ENCODE measurements at regions not wholly inside any gene's neighbourhood (a gene's known extent, or its start where the extent isn't known, plus 50 kb on each side); places are given as distances from the start of the nearest gene placed in this dataset.
"Not testable (repeated sequence)": the region's sequence is repeated elsewhere in the genome, so short reads cannot be mapped to it uniquely, and the experiment has no call there.

DNA sequence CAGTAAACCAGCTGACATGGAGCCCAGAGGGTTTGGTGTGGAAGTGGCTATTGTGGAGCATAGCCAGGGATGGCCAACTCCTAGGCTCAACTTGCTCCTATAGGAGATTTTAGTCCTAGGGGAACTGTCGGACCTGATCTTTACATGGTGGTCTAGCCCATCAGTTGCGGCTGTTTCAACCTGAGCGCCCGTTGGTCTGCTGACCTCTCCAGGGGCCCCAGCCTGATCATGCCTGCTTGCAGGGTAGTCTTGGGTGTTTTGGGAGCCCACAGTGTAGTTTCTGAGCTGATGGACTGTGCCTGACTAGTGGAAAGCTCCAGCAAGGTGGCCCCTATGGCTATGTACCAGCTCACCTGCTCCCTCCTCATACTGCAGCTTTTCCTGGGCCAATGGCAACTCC is 597.0 kb downstream of the IQCM start:
- peaks cover 0 to 6% of the 10 kb centered on the region in 2 donors for H3K9me3 ChIP-seq (ENCODE audit: control insufficient read depth in 2 of 2, insufficient read depth in 1 of 2, low read depth in 1 of 2, low read length in 1 of 2)
- 94 to 95% methylated on average over 4 of the region's 4 CpGs for WGBS, 2 donors
- H3K36me3 ChIP-seq (ENCODE audit: control insufficient read depth in 2 of 2, insufficient read depth in 2 of 2, low read length in 1 of 2) = no peaks in the 10 kb centered on the region
- H3K27ac ChIP-seq (ENCODE audit: low read depth in 2 of 2, low read length in 1 of 2) = no peak overlapping the region
- no peaks in the 10 kb centered on the region for H3K4me1 ChIP-seq (ENCODE audit: control insufficient read depth in 2 of 2, insufficient read depth in 2 of 2, low read length in 1 of 2)
- H3K4me3 ChIP-seq (ENCODE audit: low read depth in 1 of 2, low read length in 2 of 2) = no peak overlapping the region
- H3K27me3 ChIP-seq (ENCODE audit: control insufficient read depth in 1 of 2, insufficient read depth in 2 of 2, low read length in 2 of 2) = no peaks in the 10 kb centered on the region

DNA sequence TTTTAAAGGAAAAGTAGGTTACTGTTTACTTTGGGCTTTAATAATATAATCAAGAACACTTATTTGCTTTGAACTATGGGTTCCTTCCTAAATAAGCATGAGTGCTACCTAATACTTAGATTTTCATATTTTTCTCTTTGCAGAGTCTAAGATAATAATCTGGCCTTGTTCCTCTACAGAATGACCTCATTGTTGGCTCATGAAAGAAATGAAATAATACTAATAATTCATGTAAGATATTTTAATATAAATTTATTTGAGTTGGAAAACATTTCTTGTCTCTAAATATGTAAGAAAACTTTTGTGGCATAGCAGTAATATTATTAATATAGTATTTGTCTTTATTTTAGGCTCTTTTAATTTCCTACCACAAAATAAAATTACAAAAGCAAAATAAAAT is 601.3 kb downstream of the IQCM start:
- H3K36me3 ChIP-seq (ENCODE audit: control insufficient read depth in 2 of 2, insufficient read depth in 2 of 2, low read length in 1 of 2) = no peaks in the 10 kb centered on the region

DNA sequence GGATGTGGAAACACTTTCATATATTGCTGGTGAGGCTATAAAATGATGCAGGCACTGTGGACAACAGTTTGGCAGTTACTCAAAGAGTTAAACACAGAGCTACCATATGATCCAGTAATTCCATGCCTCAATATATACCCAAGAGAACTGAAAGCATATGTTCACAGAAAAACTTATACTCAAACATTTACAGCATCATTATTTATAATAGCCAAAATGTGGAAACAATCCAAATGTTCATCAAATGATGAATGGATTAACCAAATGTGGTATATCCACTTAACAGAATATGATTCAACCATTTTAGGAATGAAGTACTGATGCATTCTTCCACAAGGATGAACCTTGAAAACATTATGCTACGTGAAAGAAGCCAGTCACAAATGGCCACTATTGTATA is 603.8 kb downstream of the IQCM start:
- Histone ChIP-seq H3K36me3 (ENCODE audit: control insufficient read depth in 2 of 2, insufficient read depth in 2 of 2, low read length in 1 of 2) (no peaks in the 10 kb centered on the region), H3K27ac (ENCODE audit: low read depth in 2 of 2, low read length in 1 of 2) (no peak overlapping the region), H3K4me3 (ENCODE audit: low read depth in 1 of 2, low read length in 2 of 2) (no peak overlapping the region), H3K27me3 (ENCODE audit: control insufficient read depth in 1 of 2, insufficient read depth in 2 of 2, low read length in 2 of 2) (no peaks in the 10 kb centered on the region), H3K4me1 (ENCODE audit: control insufficient read depth in 2 of 2, insufficient read depth in 2 of 2, low read length in 1 of 2) (no peaks in the 10 kb centered on the region), H3K9me3 (ENCODE audit: control insufficient read depth in 2 of 2, insufficient read depth in 1 of 2, low read depth in 1 of 2, low read length in 1 of 2) (no peaks in the 10 kb centered on the region)
- 71 to 83% methylated on average over 1 of the region's 1 CpG for WGBS, 2 donors

More for the DNA sequence above, 601.3 kb downstream of the IQCM start:
- Histone ChIP-seq H3K4me3 (ENCODE audit: low read depth in 1 of 2, low read length in 2 of 2) (no peak overlapping the region), H3K4me1 (ENCODE audit: control insufficient read depth in 2 of 2, insufficient read depth in 2 of 2, low read length in 1 of 2) (no peaks in the 10 kb centered on the region), H3K9me3 (ENCODE audit: control insufficient read depth in 2 of 2, insufficient read depth in 1 of 2, low read depth in 1 of 2, low read length in 1 of 2) (peaks cover 0 to 5% of the 10 kb centered on the region in 2 donors), H3K27ac (ENCODE audit: low read depth in 2 of 2, low read length in 1 of 2) (no peak overlapping the region), H3K27me3 (ENCODE audit: control insufficient read depth in 1 of 2, insufficient read depth in 2 of 2, low read length in 2 of 2) (no peaks in the 10 kb centered on the region)

DNA sequence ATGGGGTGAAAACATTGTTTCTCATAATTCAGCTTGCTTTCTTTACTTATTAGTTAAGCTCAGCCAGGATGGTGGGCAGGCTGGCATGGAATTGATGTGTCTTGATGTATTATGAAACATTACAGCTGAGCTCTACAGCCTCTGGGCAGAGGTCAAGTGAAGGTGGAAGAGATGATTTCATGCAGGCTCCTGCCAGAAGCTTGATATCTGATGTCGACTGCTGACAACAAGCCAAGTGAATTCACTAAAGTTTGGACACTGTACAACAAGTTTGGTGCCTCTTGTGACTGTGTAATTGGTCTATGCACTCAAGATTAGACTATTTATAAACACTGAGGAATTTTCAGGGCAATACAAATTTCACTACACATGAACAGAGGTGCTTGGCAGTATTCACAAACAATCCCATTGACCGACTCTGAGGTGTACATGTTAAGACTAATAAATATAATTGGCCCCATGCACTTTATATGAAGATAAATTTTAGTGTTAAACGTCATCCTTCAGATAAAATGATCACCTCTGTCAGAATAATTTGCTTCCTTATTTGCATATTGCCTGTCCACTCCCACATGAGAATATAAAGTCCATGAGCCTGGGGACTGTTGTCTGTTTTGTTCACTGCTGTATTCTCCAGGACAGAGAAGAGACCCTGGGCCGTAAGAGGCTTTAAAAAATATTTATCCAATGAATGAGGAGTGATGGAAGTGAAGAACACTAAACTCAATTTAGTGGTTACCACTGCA is 612.2 kb downstream of the IQCM start:
- 28 to 40% methylated on average over 4 of the region's 4 CpGs for WGBS, 2 donors

DNA sequence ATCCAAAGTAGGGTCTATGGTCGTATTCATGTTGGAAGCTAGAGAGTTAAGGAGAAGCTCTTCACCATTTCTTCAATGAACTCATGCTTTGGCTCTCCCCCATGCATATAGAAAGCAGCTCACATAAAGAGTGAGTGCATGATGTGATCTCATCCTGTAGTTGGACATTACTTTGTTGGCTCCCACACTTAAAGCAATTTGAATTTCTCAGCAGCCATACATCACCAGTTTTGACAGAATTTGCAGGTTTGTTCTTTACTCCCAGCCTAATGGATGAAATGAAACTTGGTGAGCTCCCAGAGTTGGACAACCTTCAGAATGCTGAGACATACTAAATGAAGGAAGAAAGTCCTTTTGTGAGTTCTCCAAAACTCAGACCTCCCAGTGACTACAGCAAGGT is 613.5 kb downstream of the IQCM start:
- Histone ChIP-seq H3K4me3 (ENCODE audit: low read depth in 1 of 2, low read length in 2 of 2) (no peak overlapping the region), H3K27me3 (ENCODE audit: control insufficient read depth in 1 of 2, insufficient read depth in 2 of 2, low read length in 2 of 2) (no peaks in the 10 kb centered on the region), H3K4me1 (ENCODE audit: control insufficient read depth in 2 of 2, insufficient read depth in 2 of 2, low read length in 1 of 2) (no peaks in the 10 kb centered on the region), H3K27ac (ENCODE audit: low read depth in 2 of 2, low read length in 1 of 2) (no peak overlapping the region), H3K9me3 (ENCODE audit: control insufficient read depth in 2 of 2, insufficient read depth in 1 of 2, low read depth in 1 of 2, low read length in 1 of 2) (no peaks in the 10 kb centered on the region), H3K36me3 (ENCODE audit: control insufficient read depth in 2 of 2, insufficient read depth in 2 of 2, low read length in 1 of 2) (no peaks in the 10 kb centered on the region)
- 31 to 78% methylated on average over 1 of the region's 1 CpG for WGBS, 2 donors

More for the DNA sequence above, 612.2 kb downstream of the IQCM start:
- Histone ChIP-seq H3K4me1 (ENCODE audit: control insufficient read depth in 2 of 2, insufficient read depth in 2 of 2, low read length in 1 of 2) (no peaks in the 10 kb centered on the region), H3K9me3 (ENCODE audit: control insufficient read depth in 2 of 2, insufficient read depth in 1 of 2, low read depth in 1 of 2, low read length in 1 of 2) (no peaks in the 10 kb centered on the region), H3K4me3 (ENCODE audit: low read depth in 1 of 2, low read length in 2 of 2) (no peak overlapping the region), H3K27ac (ENCODE audit: low read depth in 2 of 2, low read length in 1 of 2) (no peak overlapping the region), H3K36me3 (ENCODE audit: control insufficient read depth in 2 of 2, insufficient read depth in 2 of 2, low read length in 1 of 2) (no peaks in the 10 kb centered on the region), H3K27me3 (ENCODE audit: control insufficient read depth in 1 of 2, insufficient read depth in 2 of 2, low read length in 2 of 2) (no peaks in the 10 kb centered on the region)

DNA sequence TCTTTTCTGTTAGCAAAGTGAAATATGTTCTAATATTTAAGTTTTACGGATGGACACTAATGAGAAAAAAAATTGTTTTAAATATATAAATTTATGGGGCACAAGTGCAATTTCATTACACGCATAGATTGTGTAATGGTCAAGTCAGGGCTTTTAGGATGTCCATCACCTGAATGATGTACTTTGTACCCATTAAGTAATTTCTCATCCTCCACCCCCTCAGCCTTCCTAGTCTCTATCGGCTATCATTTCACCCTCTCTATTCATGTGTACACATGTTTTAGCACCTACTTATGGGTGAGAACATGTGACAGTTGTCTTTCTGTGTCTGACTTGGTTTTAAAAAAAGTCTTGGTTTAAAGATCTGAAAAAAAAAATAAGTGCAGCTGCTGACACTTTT is 616.0 kb downstream of the IQCM start:
- Histone ChIP-seq H3K9me3 (ENCODE audit: control insufficient read depth in 2 of 2, insufficient read depth in 1 of 2, low read depth in 1 of 2, low read length in 1 of 2) (no peaks in the 10 kb centered on the region), H3K27me3 (ENCODE audit: control insufficient read depth in 1 of 2, insufficient read depth in 2 of 2, low read length in 2 of 2) (no peaks in the 10 kb centered on the region), H3K4me1 (ENCODE audit: control insufficient read depth in 2 of 2, insufficient read depth in 2 of 2, low read length in 1 of 2) (no peaks in the 10 kb centered on the region), H3K4me3 (ENCODE audit: low read depth in 1 of 2, low read length in 2 of 2) (no peak overlapping the region), H3K36me3 (ENCODE audit: control insufficient read depth in 2 of 2, insufficient read depth in 2 of 2, low read length in 1 of 2) (no peaks in the 10 kb centered on the region), H3K27ac (ENCODE audit: low read depth in 2 of 2, low read length in 1 of 2) (no peak overlapping the region)
- WGBS, 2 donors = 87 to 88% methylated on average over 3 of the region's 3 CpGs

DNA sequence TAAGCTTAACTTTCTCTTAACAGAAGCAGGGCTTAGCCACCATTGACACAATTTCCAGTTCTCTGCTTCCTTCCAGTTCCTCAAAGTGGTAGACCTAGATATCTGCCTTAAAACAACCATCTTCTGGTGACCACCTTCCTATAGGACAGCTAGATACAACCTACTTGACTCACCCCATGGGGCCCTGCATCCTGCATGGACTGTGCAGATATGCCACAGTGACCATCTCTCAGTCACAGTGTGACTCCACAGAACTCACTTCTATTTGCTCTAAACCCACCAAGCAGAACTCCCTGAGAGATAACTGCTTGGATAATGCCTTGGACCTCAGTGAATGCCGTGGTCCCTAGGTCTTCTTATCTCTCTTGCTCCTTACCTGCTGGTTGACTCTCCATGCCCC is 621.6 kb downstream of the IQCM start:
- Histone ChIP-seq H3K4me3 (ENCODE audit: low read depth in 1 of 2, low read length in 2 of 2) (no peak overlapping the region), H3K27me3 (ENCODE audit: control insufficient read depth in 1 of 2, insufficient read depth in 2 of 2, low read length in 2 of 2) (no peaks in the 10 kb centered on the region), H3K9me3 (ENCODE audit: control insufficient read depth in 2 of 2, insufficient read depth in 1 of 2, low read depth in 1 of 2, low read length in 1 of 2) (no peaks in the 10 kb centered on the region), H3K4me1 (ENCODE audit: control insufficient read depth in 2 of 2, insufficient read depth in 2 of 2, low read length in 1 of 2) (no peaks in the 10 kb centered on the region), H3K36me3 (ENCODE audit: control insufficient read depth in 2 of 2, insufficient read depth in 2 of 2, low read length in 1 of 2) (no peaks in the 10 kb centered on the region), H3K27ac (ENCODE audit: low read depth in 2 of 2, low read length in 1 of 2) (no peak overlapping the region)
- 83 to 88% methylated on average over 1 of the region's 1 CpG for WGBS, 2 donors

DNA sequence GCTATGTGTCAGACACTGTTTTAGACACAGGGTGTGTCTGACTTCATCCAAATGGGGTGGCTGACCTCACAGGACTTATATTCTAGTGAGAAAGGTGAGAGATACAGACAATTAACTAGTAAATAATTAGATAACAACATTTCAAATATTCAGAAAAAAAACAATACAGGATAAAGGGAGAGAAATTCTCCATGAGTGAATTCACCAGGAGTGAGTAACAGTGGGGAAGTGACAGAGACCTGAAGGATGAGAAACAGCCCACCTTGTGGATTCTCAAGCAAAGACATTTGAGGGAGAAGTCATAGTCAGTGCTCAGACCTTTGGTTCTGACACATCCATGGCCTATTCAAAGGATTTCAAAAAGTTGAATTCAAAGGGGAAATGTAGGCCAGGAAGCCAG is 627.9 kb downstream of the IQCM start:
- no peak overlapping the region for H3K27ac ChIP-seq (ENCODE audit: low read depth in 2 of 2, low read length in 1 of 2)
- no peak overlapping the region for H3K4me3 ChIP-seq (ENCODE audit: low read depth in 1 of 2, low read length in 2 of 2)
- no peaks in the 10 kb centered on the region for H3K4me1 ChIP-seq (ENCODE audit: control insufficient read depth in 2 of 2, insufficient read depth in 2 of 2, low read length in 1 of 2)
- H3K27me3 ChIP-seq (ENCODE audit: control insufficient read depth in 1 of 2, insufficient read depth in 2 of 2, low read length in 2 of 2) = no peaks in the 10 kb centered on the region
- no peaks in the 10 kb centered on the region for H3K36me3 ChIP-seq (ENCODE audit: control insufficient read depth in 2 of 2, insufficient read depth in 2 of 2, low read length in 1 of 2)
- no peaks in the 10 kb centered on the region for H3K9me3 ChIP-seq (ENCODE audit: control insufficient read depth in 2 of 2, insufficient read depth in 1 of 2, low read depth in 1 of 2, low read length in 1 of 2)

DNA sequence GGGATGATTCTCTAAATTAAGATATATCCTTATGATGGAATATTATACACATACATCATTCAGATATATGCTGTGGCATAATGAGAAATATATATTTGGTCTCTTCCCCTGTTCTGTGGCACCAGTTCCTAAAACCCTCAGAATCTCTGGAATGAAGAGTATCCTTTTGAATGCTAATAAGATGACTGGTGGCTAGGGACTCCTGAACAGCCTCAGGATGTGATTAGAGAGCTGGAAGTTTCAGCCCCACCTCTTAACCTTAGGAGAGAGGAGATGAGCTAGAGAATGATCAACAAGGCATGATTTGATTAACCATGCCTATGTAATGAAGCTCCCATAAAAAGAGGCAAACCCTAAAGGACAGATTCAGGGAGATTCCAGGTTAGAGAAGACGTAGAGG is 632.0 kb downstream of the IQCM start:
- no peaks in the 10 kb centered on the region for H3K27me3 ChIP-seq (ENCODE audit: control insufficient read depth in 1 of 2, insufficient read depth in 2 of 2, low read length in 2 of 2)
- no peaks in the 10 kb centered on the region for H3K4me1 ChIP-seq (ENCODE audit: control insufficient read depth in 2 of 2, insufficient read depth in 2 of 2, low read length in 1 of 2)
- no peaks in the 10 kb centered on the region for H3K36me3 ChIP-seq (ENCODE audit: control insufficient read depth in 2 of 2, insufficient read depth in 2 of 2, low read length in 1 of 2)
- H3K4me3 ChIP-seq (ENCODE audit: low read depth in 1 of 2, low read length in 2 of 2) = no peak overlapping the region
- 81 to 94% methylated on average over 1 of the region's 1 CpG for WGBS, 2 donors
- no peak overlapping the region for H3K27ac ChIP-seq (ENCODE audit: low read depth in 2 of 2, low read length in 1 of 2)
- H3K9me3 ChIP-seq (ENCODE audit: control insufficient read depth in 2 of 2, insufficient read depth in 1 of 2, low read depth in 1 of 2, low read length in 1 of 2) = no peaks in the 10 kb centered on the region

DNA sequence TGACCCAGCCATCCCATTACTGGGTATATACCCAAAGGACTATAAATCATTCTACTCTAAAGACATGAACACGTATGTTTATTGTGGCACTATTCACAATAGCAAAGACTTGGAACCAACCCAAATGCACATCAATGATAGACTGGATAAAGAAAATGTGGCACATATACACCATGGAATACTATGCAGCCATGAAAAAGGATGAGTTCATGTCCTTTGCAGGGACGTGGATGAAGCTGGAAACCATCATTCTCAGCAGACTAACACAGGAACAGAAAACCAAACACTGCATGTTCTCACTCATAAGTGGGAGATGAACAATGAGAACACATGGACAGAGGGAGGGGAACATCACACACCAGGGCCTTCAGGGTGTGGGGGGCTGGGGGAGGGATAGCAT is 634.2 kb downstream of the IQCM start:
- not testable (repeated sequence) for H3K4me3 ChIP-seq (ENCODE audit: low read depth in 1 of 2, low read length in 2 of 2); H3K27me3 ChIP-seq (ENCODE audit: control insufficient read depth in 1 of 2, insufficient read depth in 2 of 2, low read length in 2 of 2); H3K36me3 ChIP-seq (ENCODE audit: control insufficient read depth in 2 of 2, insufficient read depth in 2 of 2, low read length in 1 of 2); H3K27ac ChIP-seq (ENCODE audit: low read depth in 2 of 2, low read length in 1 of 2); H3K9me3 ChIP-seq (ENCODE audit: control insufficient read depth in 2 of 2, insufficient read depth in 1 of 2, low read depth in 1 of 2, low read length in 1 of 2); H3K4me1 ChIP-seq (ENCODE audit: control insufficient read depth in 2 of 2, insufficient read depth in 2 of 2, low read length in 1 of 2)
- WGBS, 2 donors = 70 to 72% methylated on average over 2 of the region's 2 CpGs
